H1 (cell line): ENCODE measurements at regions not wholly inside any gene's neighbourhood (a gene's known extent, or its start where the extent isn't known, plus 50 kb on each side); places are given as distances from the start of the nearest gene placed in this dataset.

ENCODE experiments used
- CTCF ChIA-PET: fragments of 300-600 bp; sonication (Branson Sonifier 250); formaldehyde crosslinking; loops from one replicate; lab custom pipeline; 2021; ENCODE audit not compliant: partially characterized antibody; lab: Charles Lee
- POLR2A ChIA-PET: fragments of 300-600 bp; sonication (Branson Sonifier 250); formaldehyde crosslinking; loops from one replicate; lab custom pipeline; 2021; ENCODE audit warnings: inconsistent platforms; ENCODE audit not compliant: partially characterized antibody; lab: Charles Lee
- DNase-seq, 2 experiments: peaks; one replicate each; pipeline versions ENCODE4 v3.0.0 to v3.0.0-alpha.2; 2010 to 2022; ENCODE audit warnings: low spot score in 2 of 2, low read depth in 1 of 2, mixed read lengths in 1 of 2
- FAIRE-seq: peaks from 2 replicates; lab custom pipeline; 2011; peaks lifted over from hg19 to GRCh38; lab: Jason Lieb, UNC
- H2AFZ ChIP-seq: 2 replicates; pipeline ENCODE4 v1.8.1; 2012; ENCODE audit warnings: low read length, inconsistent platforms
- H2AK5ac ChIP-seq: 2 replicates; pipeline ENCODE4 v1.6.1; 2013; ENCODE audit warnings: low read depth, low read length
- H2BK120ac ChIP-seq: replicated peaks from 2 replicates; pipeline ENCODE3; 2013; ENCODE audit warnings: low read depth, low read length, inconsistent platforms
- H2BK12ac ChIP-seq: 2 replicates; pipeline ENCODE4 v1.6.1; 2013; ENCODE audit warnings: low read depth, low read length
- H2BK15ac ChIP-seq: 2 replicates; pipeline ENCODE4 v1.6.1; 2013; ENCODE audit warnings: low read length
- H2BK20ac ChIP-seq: 2 replicates; pipeline ENCODE4 v1.6.1; 2013; ENCODE audit warnings: low read length
- H2BK5ac ChIP-seq: 2 replicates; pipeline ENCODE4 v1.6.1; 2013; ENCODE audit warnings: low read depth, low read length
- H3K14ac ChIP-seq: 2 replicates; pipeline ENCODE4 v1.6.1; 2013; ENCODE audit warnings: inconsistent platforms; ENCODE audit not compliant: insufficient read length
- H3K18ac ChIP-seq: 2 replicates; pipeline ENCODE4 v1.6.1; 2013; ENCODE audit warnings: low read length; ENCODE audit errors: extremely low read depth
- H3K23ac ChIP-seq: 2 replicates; pipeline ENCODE4 v1.6.1; 2013; ENCODE audit warnings: inconsistent platforms; ENCODE audit not compliant: insufficient read length
- H3K23me2 ChIP-seq: 2 replicates; pipeline ENCODE4 v1.6.1; 2013; ENCODE audit warnings: low read depth, low read length
- H3K27ac ChIP-seq: 2 replicates; pipeline ENCODE4 v1.6.1; 2011; ENCODE audit warnings: low read depth, low read length, inconsistent platforms
- H3K27me3 ChIP-seq, 4 experiments: replicated peaks in 1 of 4; 1 replicate in 1 of 4; 2 replicates in 3 of 4; pipeline versions ENCODE4 v1.6.1 to v1.8.1; 2011 to 2013; ENCODE audit warnings: low read length in 3 of 4, mild to moderate bottlenecking in 3 of 4, inconsistent platforms in 2 of 4, mixed read lengths in 2 of 4, moderate library complexity in 1 of 4; ENCODE audit not compliant: control insufficient read depth in 3 of 4, insufficient read depth in 3 of 4; ENCODE audit errors: extremely low read depth in 1 of 4
- H3K36me3 ChIP-seq, 4 experiments: 2 replicates each; pipeline versions ENCODE4 v1.6.1 to v1.8.1; 2011 to 2013; ENCODE audit warnings: mild to moderate bottlenecking in 4 of 4, low read length in 3 of 4, moderate library complexity in 2 of 4, control low read depth in 1 of 4, inconsistent platforms in 1 of 4; ENCODE audit not compliant: insufficient read depth in 4 of 4, control insufficient read depth in 2 of 4
- H3K4ac ChIP-seq: replicated peaks from 2 replicates; pipeline ENCODE3; 2013; ENCODE audit warnings: low read length, low read depth, mixed read lengths, inconsistent platforms; ENCODE audit not compliant: insufficient read length
- H3K4me1 ChIP-seq, 4 experiments: replicated peaks in 1 of 4; 1 replicate in 1 of 4; 2 replicates in 3 of 4; pipeline versions ENCODE4 v1.6.1 to v1.8.1; 2011 to 2013; ENCODE audit warnings: low read length in 3 of 4, inconsistent platforms in 2 of 4, mixed read lengths in 1 of 4; ENCODE audit not compliant: insufficient read depth in 4 of 4, control insufficient read depth in 3 of 4
- H3K4me2 ChIP-seq, 2 experiments: 2 replicates each; pipeline versions ENCODE4 v1.6.1 to v1.8.1; 2011 to 2013; ENCODE audit warnings: low read depth in 2 of 2, low read length in 2 of 2, control low read depth in 1 of 2, inconsistent platforms in 1 of 2, mild to moderate bottlenecking in 1 of 2; ENCODE audit not compliant: insufficient read depth in 1 of 2
- H3K4me3 ChIP-seq, 4 experiments: fragments of 200-600, 300-600 bp in 1 of 4; sonication (generic), shearing (Covaris generic), sonication (Bioruptor Twin) in 1 of 4; 2 replicates each; pipeline versions ENCODE4 v1.5.1 to v1.8.1; 2011 to 2016; ENCODE audit warnings: low read length in 4 of 4, low read depth in 3 of 4, control low read depth in 2 of 4, inconsistent platforms in 2 of 4, mild to moderate bottlenecking in 2 of 4, mixed read lengths in 1 of 4, moderate library complexity in 1 of 4; ENCODE audit not compliant: insufficient read depth in 2 of 4; ENCODE audit errors: extremely low read depth in 1 of 4
- H3K56ac ChIP-seq: replicated peaks from 2 replicates; pipeline ENCODE3; 2013; ENCODE audit warnings: low read depth, mild to moderate bottlenecking, mixed read lengths, low read length, inconsistent platforms; ENCODE audit not compliant: insufficient read length
- H3K79me1 ChIP-seq: 2 replicates; pipeline ENCODE4 v1.6.1; 2013; ENCODE audit warnings: low read depth, low read length, control low read depth
- H3K79me2 ChIP-seq, 2 experiments: 2 replicates each; pipeline versions ENCODE4 v1.6.1 to v1.8.1; 2012 to 2013; ENCODE audit warnings: low read length in 2 of 2, mild to moderate bottlenecking in 2 of 2, inconsistent platforms in 1 of 2; ENCODE audit not compliant: insufficient read depth in 2 of 2, control insufficient read depth in 1 of 2
- H3K9ac ChIP-seq, 4 experiments: replicated peaks in 1 of 4; 1 replicate in 1 of 4; 2 replicates in 3 of 4; pipeline versions ENCODE4 v1.6.1 to v1.8.1; 2011 to 2013; ENCODE audit warnings: low read depth in 3 of 4, low read length in 3 of 4, control low read depth in 2 of 4, mild to moderate bottlenecking in 2 of 4, moderate library complexity in 2 of 4, inconsistent platforms in 1 of 4; ENCODE audit errors: extremely low read depth in 1 of 4
- H3K9me3 ChIP-seq, 2 experiments: 2 replicates each; pipeline versions ENCODE4 v1.6.1 to v1.8.1; 2012 to 2013; ENCODE audit warnings: mild to moderate bottlenecking in 2 of 2, moderate library complexity in 2 of 2, control low read depth in 1 of 2, inconsistent platforms in 1 of 2, low read depth in 1 of 2, low read length in 1 of 2, mixed read lengths in 1 of 2; ENCODE audit not compliant: insufficient read depth in 2 of 2
- H4K20me1 ChIP-seq, 2 experiments: replicated peaks in 1 of 2; 2 replicates each; pipeline versions ENCODE3 to v1.8.1; 2011 to 2013; ENCODE audit warnings: inconsistent platforms in 2 of 2, low read length in 2 of 2, mild to moderate bottlenecking in 1 of 2; ENCODE audit not compliant: insufficient read depth in 2 of 2, control insufficient read depth in 1 of 2
- H4K5ac ChIP-seq: 2 replicates; pipeline ENCODE4 v1.6.1; 2013; ENCODE audit warnings: low read length, low read depth, mixed read lengths, inconsistent platforms; ENCODE audit not compliant: insufficient read length
- H4K8ac ChIP-seq: 2 replicates; pipeline ENCODE4 v1.8.0; 2013; ENCODE audit warnings: mild to moderate bottlenecking, moderate library complexity, low read length, inconsistent platforms; ENCODE audit not compliant: insufficient read depth; ENCODE audit errors: extremely low read depth
- H4K91ac ChIP-seq: replicated peaks from 2 replicates; pipeline ENCODE3; 2013; ENCODE audit warnings: low read length, mixed read lengths, inconsistent platforms; ENCODE audit not compliant: insufficient read length
- HDAC2 ChIP-seq, 2 experiments: fragments of 300-600 bp in 1 of 2; sonication (generic) in 1 of 2; IDR thresholded peaks; 2 replicates each; pipeline ENCODE4 v1.6.1; 2011 to 2012; ENCODE audit warnings: low read depth in 2 of 2, low read length in 2 of 2, mild to moderate bottlenecking in 2 of 2, moderate library complexity in 2 of 2, borderline replicate concordance in 1 of 2, inconsistent platforms in 1 of 2
- RNF2 ChIP-seq: fragments of 200-900, 300-1000 bp; sonication (generic); IDR thresholded peaks from 2 replicates; pipeline ENCODE4 v1.7.1; 2016; ENCODE audit warnings: borderline replicate concordance, low read depth, mild to moderate bottlenecking, antibody characterized with exemption, low read length; ENCODE audit not compliant: poor library complexity, severe bottlenecking; ENCODE audit errors: missing control alignments
- SIRT6 ChIP-seq: IDR thresholded peaks from one replicate; pipeline ENCODE4 v1.7.1; 2012; ENCODE audit warnings: low read length, inconsistent platforms
- SRF ChIP-seq: IDR thresholded peaks from 2 replicates; pipeline ENCODE4 v1.6.1; 2011; ENCODE audit warnings: mild to moderate bottlenecking, low read depth, low read length, moderate library complexity
- SUZ12 ChIP-seq: fragments of 200-600 bp; sonication (generic); IDR thresholded peaks from 2 replicates; pipeline ENCODE4 v1.6.1; 2012; ENCODE audit warnings: mild to moderate bottlenecking, inconsistent platforms, low read length, moderate library complexity, mixed read lengths
- TBP ChIP-seq: IDR thresholded peaks from 2 replicates; pipeline ENCODE4 v1.6.1; 2011; ENCODE audit warnings: low read depth, low read length, improper control_type of control experiment
- WGBS, 2 experiments: shearing (Covaris generic) in 1 of 2; methylation state at CpG; one replicate each; pipeline versions ENCODE4 v1.1.6 to v1.1.7; 2013 to 2015; ENCODE audit warnings: low lambda C conversion rate in 2 of 2, mixed read lengths in 2 of 2, inconsistent platforms in 1 of 2, low coverage in 1 of 2, missing lambda C conversion rate in 1 of 2; ENCODE audit not compliant: insufficient replicate concordance in 2 of 2, insufficient coverage in 1 of 2, insufficient read length in 1 of 2; ENCODE audit errors: extremely low coverage in 1 of 2, missing lambda C conversion rate in 1 of 2; 5-methylcytosine and 5-hydroxymethylcytosine counted together

DNA sequence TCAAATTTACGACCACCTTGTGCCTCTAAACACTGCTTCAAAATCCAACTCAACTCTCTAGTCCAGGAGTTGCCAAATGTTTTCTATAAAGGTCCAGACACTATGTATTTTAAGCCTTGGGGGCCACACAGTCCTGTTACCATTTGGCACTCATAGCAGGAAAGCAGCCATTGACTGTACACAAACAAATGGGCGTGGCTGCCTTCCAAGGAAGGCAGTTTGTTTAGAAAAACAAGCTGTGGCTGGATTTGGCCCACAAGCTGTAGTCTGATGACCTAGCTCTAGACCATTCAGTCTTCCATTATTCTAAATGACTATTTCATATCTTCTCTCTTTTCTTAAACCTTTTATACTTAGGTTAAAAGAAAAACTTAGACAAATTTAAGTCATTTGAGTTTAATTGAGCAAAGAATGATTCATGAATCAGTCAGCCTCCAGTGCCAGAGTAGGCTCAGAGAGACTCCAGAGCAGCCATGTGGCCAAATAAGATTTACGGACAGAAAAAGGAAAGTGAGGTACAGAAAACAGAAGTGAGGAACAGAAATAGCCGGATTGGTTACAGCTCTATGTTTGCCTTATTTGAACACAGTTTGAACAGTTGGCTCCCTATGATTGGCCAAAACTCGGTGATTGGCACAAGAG is 825.8 kb upstream of the LCORL start:
- CTCF ChIA-PET: no interaction called here
- POLR2A ChIA-PET: no interaction called here

More for the DNA sequence above, 825.8 kb upstream of the LCORL start:
- no peak overlapping the region for H4K8ac ChIP-seq
- no peak overlapping the region for H4K91ac ChIP-seq
- no peaks in the 10 kb centered on the region for H3K79me1 ChIP-seq
- WGBS, 2 experiments: 84% methylated on average over 5 of the region's 5 CpGs; no CpG with 5 or more reads in 1 of the 2 experiments
- H2AK5ac ChIP-seq: no peak overlapping the region
- no peak overlapping the region for H2BK15ac ChIP-seq
- no peaks in the 10 kb centered on the region for H3K4me1 ChIP-seq
- no peak overlapping the region for H2BK5ac ChIP-seq
- H2AFZ ChIP-seq: no peak overlapping the region
- H3K36me3 ChIP-seq: no peaks in the 10 kb centered on the region
- H3K4ac ChIP-seq: no peak overlapping the region
- H3K4me3 ChIP-seq: no peak overlapping the region
- H2BK20ac ChIP-seq: no peak overlapping the region
- no peaks in the 10 kb centered on the region for H3K9me3 ChIP-seq
- H4K5ac ChIP-seq: no peak overlapping the region
- H3K18ac ChIP-seq: no peak overlapping the region
- no peak overlapping the region for H3K27ac ChIP-seq
- no peak for TF ChIP-seq SIRT6
- TF ChIP-seq HDAC2 (IDR thresholded peaks at IDR 0.05; ENCODE audit: borderline replicate concordance in 1 of 2, low read depth in 2 of 2, low read length in 2 of 2): no peak
- TF ChIP-seq SRF: no peak
- no peak for TF ChIP-seq SUZ12
- no peak for TF ChIP-seq RNF2
- TF ChIP-seq TBP: no peak
- no peaks in the 10 kb centered on the region for H4K20me1 ChIP-seq
- no peak overlapping the region for H3K4me2 ChIP-seq
- FAIRE-seq (no peak), DNase-seq (no peak)
- no peaks in the 10 kb centered on the region; the same call in 1 of the 2 replicates for H3K23me2 ChIP-seq
- no peak overlapping the region for H2BK120ac ChIP-seq
- H3K27me3 ChIP-seq: no peaks in the 10 kb centered on the region
- H2BK12ac ChIP-seq: no peak overlapping the region
- H3K9ac ChIP-seq: no peak overlapping the region
- H3K56ac ChIP-seq: peak overlapping the region; percentile 34
- H3K79me2 ChIP-seq: no peaks in the 10 kb centered on the region
- H3K14ac ChIP-seq: no peak overlapping the region
- no peak overlapping the region for H3K23ac ChIP-seq
